Natural killer cell (primary cell): ENCODE measurements at regions not wholly inside any gene's neighbourhood (a gene's known extent, or its start where the extent isn't known, plus 50 kb on each side); places are given as distances from the start of the nearest gene placed in this dataset.

Experiments used
- ATAC-seq, 3 donors: fragments of 150-1000 bp in 2 of 3; fragments of 200-7000 bp in 1 of 3; cut with Tn5 transposase; 1 replicate in 1 of 3; 2 replicates in 2 of 3; pipeline ENCODE4 v1.10.0; 2021; ENCODE audit warnings: mild to moderate bottlenecking in 2 of 3, moderate library complexity in 2 of 3
- DNase-seq, 2 donors: peaks; one replicate each; pipeline versions ENCODE4 v3.0.0 to v3.0.0-alpha.2; 2013 to 2021; ENCODE audit warnings: mixed read lengths in 1 of 2
- H3K27ac ChIP-seq: one replicate; pipeline ENCODE4 v1.5.1; 2013; ENCODE audit warnings: mild to moderate bottlenecking, low read length
- H3K27me3 ChIP-seq: one replicate; pipeline ENCODE4 v1.6.1; 2013; ENCODE audit warnings: low read length; ENCODE audit not compliant: control insufficient read depth, insufficient read depth
- H3K36me3 ChIP-seq: one replicate; pipeline ENCODE4 v1.6.1; 2013; ENCODE audit warnings: low read length; ENCODE audit not compliant: control insufficient read depth, insufficient read depth
- H3K4me1 ChIP-seq: one replicate; pipeline ENCODE4 v1.6.1; 2013; ENCODE audit warnings: low read length; ENCODE audit not compliant: control insufficient read depth, insufficient read depth
- H3K4me3 ChIP-seq: one replicate; pipeline ENCODE4 v1.5.1; 2013; ENCODE audit warnings: low read length
- H3K9me3 ChIP-seq: one replicate; pipeline ENCODE4 v1.6.1; 2013; ENCODE audit warnings: low read length; ENCODE audit not compliant: control insufficient read depth, insufficient read depth
- H3K27ac Mint-ChIP-seq, 2 donors: one replicate each; pipeline ENCODE4 v1.8.0; 2022; ENCODE audit warnings: mild to moderate bottlenecking in 2 of 2, mixed read lengths in 2 of 2, moderate library complexity in 1 of 2
- H3K27me3 Mint-ChIP-seq, 2 donors: one replicate each; pipeline ENCODE4 v1.8.0; 2022; ENCODE audit warnings: low read depth in 2 of 2, mixed read lengths in 2 of 2
- H3K36me3 Mint-ChIP-seq: one replicate; pipeline ENCODE4 v1.8.0; 2022; ENCODE audit warnings: mixed read lengths
- H3K4me1 Mint-ChIP-seq, 2 donors: one replicate each; pipeline ENCODE4 v1.8.0; 2022; ENCODE audit warnings: mixed read lengths in 2 of 2
- H3K4me3 Mint-ChIP-seq: one replicate; pipeline ENCODE4 v1.8.0; 2022; ENCODE audit warnings: mild to moderate bottlenecking, moderate library complexity, mixed read lengths
- H3K9me3 Mint-ChIP-seq, 2 donors: one replicate each; pipeline ENCODE4 v1.8.0; 2022; ENCODE audit warnings: mixed read lengths in 2 of 2
- WGBS: methylation state at CpG from one replicate; pipeline ENCODE4 v1.1.7; 2013; ENCODE audit warnings: missing lambda C conversion rate; ENCODE audit not compliant: insufficient coverage; 5-methylcytosine and 5-hydroxymethylcytosine counted together
- intact Hi-C: fragments of 100-400 bp; cut with micrococcal nuclease; formaldehyde crosslinking; loops from one replicate; pipeline ENCODE4 v1.14.2; 2022
- TF ChIP-seq, protein P1 (sequence below): fragments of 200-600 bp; IDR thresholded peaks from one replicate; pipeline ENCODE4 v1.8.0; 2022; ENCODE audit warnings: antibody characterized with exemption

DNA sequence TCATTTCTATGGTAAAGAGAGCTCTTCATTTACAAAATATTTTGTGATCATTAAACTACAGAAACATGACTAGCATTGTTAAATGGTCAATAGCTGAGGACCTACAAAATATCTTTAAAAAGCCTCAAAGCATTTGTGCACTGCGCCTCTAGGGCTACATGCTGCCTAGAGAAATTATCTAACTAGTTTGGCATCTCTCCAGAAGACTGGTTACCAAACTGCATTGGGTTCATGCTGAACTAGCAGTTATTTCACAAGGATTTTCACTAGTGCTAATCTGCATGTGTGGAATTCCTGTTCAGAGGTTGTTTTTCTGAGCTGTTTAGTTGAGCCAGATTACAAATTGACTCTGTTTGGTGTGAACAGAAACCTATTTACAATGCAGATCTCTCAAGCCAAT is 58.5 kb upstream of the PITX2 start:
- no peaks in the 10 kb centered on the region for H3K9me3 ChIP-seq
- peaks cover 0 to 6% of the 10 kb centered on the region in 2 donors for H3K27me3 Mint-ChIP-seq
- WGBS: 88% methylated on average over 1 of the region's 1 CpG
- H3K4me3 ChIP-seq: no peak overlapping the region
- H3K4me1 ChIP-seq: no peaks in the 10 kb centered on the region
- no peak for DNase-seq
- ATAC-seq: no peak
- peaks cover 0 to 3% of the 10 kb centered on the region in 2 donors for H3K9me3 Mint-ChIP-seq
- H3K27ac ChIP-seq: no peak overlapping the region
- H3K36me3 ChIP-seq: no peaks in the 10 kb centered on the region
- H3K4me1 Mint-ChIP-seq: no peaks in the 10 kb centered on the region
- H3K36me3 Mint-ChIP-seq: no peaks in the 10 kb centered on the region
- H3K27me3 ChIP-seq: no peaks in the 10 kb centered on the region
- intact Hi-C loops: no loop called here
- TF ChIP-seq, protein P1, sequence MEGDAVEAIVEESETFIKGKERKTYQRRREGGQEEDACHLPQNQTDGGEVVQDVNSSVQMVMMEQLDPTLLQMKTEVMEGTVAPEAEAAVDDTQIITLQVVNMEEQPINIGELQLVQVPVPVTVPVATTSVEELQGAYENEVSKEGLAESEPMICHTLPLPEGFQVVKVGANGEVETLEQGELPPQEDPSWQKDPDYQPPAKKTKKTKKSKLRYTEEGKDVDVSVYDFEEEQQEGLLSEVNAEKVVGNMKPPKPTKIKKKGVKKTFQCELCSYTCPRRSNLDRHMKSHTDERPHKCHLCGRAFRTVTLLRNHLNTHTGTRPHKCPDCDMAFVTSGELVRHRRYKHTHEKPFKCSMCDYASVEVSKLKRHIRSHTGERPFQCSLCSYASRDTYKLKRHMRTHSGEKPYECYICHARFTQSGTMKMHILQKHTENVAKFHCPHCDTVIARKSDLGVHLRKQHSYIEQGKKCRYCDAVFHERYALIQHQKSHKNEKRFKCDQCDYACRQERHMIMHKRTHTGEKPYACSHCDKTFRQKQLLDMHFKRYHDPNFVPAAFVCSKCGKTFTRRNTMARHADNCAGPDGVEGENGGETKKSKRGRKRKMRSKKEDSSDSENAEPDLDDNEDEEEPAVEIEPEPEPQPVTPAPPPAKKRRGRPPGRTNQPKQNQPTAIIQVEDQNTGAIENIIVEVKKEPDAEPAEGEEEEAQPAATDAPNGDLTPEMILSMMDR: no peak
- no peak overlapping the region for H3K4me3 Mint-ChIP-seq
- no peak overlapping the region for H3K27ac Mint-ChIP-seq

DNA sequence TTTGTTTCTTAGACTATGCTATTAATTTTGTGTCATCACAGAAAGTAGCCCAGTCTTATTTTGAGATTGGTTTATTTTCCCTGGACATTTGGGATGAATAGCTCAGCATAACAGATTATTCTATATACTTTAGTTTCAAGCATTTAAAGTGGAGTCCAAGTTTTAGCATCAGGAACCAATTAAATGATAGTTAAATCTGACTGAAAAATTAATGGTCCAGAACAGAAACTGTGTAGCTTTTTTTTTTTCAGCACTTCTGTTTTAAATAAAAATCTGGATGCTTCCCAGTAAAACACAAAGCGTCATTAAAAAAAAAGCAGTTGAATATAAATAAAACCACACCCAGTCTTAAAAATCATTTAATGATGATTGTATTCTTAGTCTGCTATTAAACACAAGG is 59.4 kb upstream of the PITX2 start:
- TF ChIP-seq, protein P1: no peak
- DNase-seq (no peak), ATAC-seq (no peak)
- H3K36me3 Mint-ChIP-seq: no peaks in the 10 kb centered on the region
- no peaks in the 10 kb centered on the region for H3K4me1 ChIP-seq
- no CpG with 5 or more reads among the region's 1 CpG for WGBS
- H3K36me3 ChIP-seq: no peaks in the 10 kb centered on the region
- H3K27me3 Mint-ChIP-seq: peaks cover 0 to 6% of the 10 kb centered on the region in 2 donors
- H3K27ac Mint-ChIP-seq: no peak overlapping the region
- no peak overlapping the region for H3K4me3 ChIP-seq
- peaks cover 0 to 3% of the 10 kb centered on the region in 2 donors for H3K9me3 Mint-ChIP-seq
- H3K9me3 ChIP-seq: no peaks in the 10 kb centered on the region
- no peaks in the 10 kb centered on the region for H3K27me3 ChIP-seq
- intact Hi-C loops: no loop called here
- H3K4me3 Mint-ChIP-seq: no peak overlapping the region
- H3K4me1 Mint-ChIP-seq: no peaks in the 10 kb centered on the region
- H3K27ac ChIP-seq: no peak overlapping the region

DNA sequence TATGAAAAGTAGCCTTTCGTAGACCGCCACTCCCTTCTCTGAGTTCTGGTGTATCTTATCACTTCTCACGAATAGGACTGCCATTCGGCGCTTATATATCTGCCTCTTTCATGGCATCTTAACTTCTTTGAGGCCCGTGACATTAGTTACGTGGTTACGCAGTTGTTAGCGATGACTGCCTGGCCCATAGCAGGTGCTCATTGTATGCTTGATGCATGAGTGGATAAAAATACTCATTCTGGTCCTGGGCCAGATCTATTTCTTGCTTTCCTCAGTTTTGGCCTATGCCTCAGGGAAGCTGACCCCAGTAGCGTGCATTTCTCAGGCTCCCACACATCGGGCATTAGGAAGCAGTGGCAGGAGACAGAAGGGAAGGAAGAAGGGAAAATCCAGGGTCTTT is 60.7 kb upstream of the PITX2 start:
- H3K4me1 ChIP-seq: no peaks in the 10 kb centered on the region
- no peaks in the 10 kb centered on the region for H3K9me3 ChIP-seq
- H3K27me3 Mint-ChIP-seq: peaks cover 0 to 6% of the 10 kb centered on the region in 2 donors
- ATAC-seq (no peak), DNase-seq (no peak)
- 93% methylated on average over 11 of the region's 11 CpGs for WGBS
- H3K36me3 ChIP-seq: no peaks in the 10 kb centered on the region
- no peaks in the 10 kb centered on the region for H3K4me1 Mint-ChIP-seq
- no peaks in the 10 kb centered on the region for H3K27me3 ChIP-seq
- peaks cover 0 to 3% of the 10 kb centered on the region in 2 donors for H3K9me3 Mint-ChIP-seq
- H3K4me3 Mint-ChIP-seq: no peak overlapping the region
- no peak overlapping the region for H3K27ac ChIP-seq
- H3K27ac Mint-ChIP-seq: no peak overlapping the region
- TF ChIP-seq, protein P1: no peak
- H3K36me3 Mint-ChIP-seq: no peaks in the 10 kb centered on the region
- no peak overlapping the region for H3K4me3 ChIP-seq
- intact Hi-C loops: no loop called here

DNA sequence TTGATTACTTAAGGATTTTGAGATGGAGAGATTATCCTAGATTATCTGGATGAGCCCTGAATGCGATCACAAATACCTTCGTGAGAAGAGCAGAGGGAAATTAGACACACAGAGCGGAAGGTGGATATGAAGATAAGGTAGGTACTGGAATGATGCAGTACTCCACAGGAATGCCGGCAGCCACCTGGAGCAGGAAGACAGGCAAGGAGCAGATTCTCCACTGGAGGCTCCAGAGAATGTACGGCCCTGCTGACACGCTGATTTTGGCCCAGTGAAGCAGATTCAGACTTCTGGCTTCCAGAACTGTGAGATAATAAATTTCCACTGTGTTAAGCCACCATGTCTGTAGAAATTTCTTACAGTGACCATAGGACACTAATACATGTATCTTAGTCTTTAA is 79.4 kb upstream of the PITX2 start:
- ATAC-seq: no peak
- H3K4me1 Mint-ChIP-seq: no peaks in the 10 kb centered on the region
- no peaks in the 10 kb centered on the region for H3K36me3 Mint-ChIP-seq
- no peaks in the 10 kb centered on the region for H3K9me3 ChIP-seq
- H3K4me1 ChIP-seq: no peaks in the 10 kb centered on the region
- H3K9me3 Mint-ChIP-seq: peaks cover 8 to 15% of the 10 kb centered on the region in 2 donors
- TF ChIP-seq, protein P1: no peak
- DNase-seq: no peak
- H3K27me3 Mint-ChIP-seq: no peaks in the 10 kb centered on the region
- H3K4me3 ChIP-seq: no peak overlapping the region
- 95% methylated on average over 6 of the region's 6 CpGs for WGBS
- H3K4me3 Mint-ChIP-seq: no peak overlapping the region
- no peak overlapping the region for H3K27ac Mint-ChIP-seq
- no peaks in the 10 kb centered on the region for H3K36me3 ChIP-seq
- no peak overlapping the region for H3K27ac ChIP-seq
- intact Hi-C loops: no loop called here
- no peaks in the 10 kb centered on the region for H3K27me3 ChIP-seq
